ENCODE measurements at regions not wholly inside any gene's neighbourhood (a gene's known extent, or its start where the extent isn't known, plus 50 kb on each side); places are given as distances from the start of the nearest gene placed in this dataset.

GRCh38 chr1:203402629-203403337 is 51.9 kb upstream of the FMOD start (continued):
- TF ChIP-seq ZNF318 (IDR thresholded peaks at IDR 0.05; ENCODE audit: borderline replicate concordance in 1 of 2, low read depth in 1 of 2) (peak in 1 of 2 experiments; percentile 40; a peak in 1 of 4 replicates), CEBPG (CRISPR knock-in tag; IDR thresholded peaks at IDR 0.05) (no peak), CEBPG (tag; conservative IDR thresholded peaks at IDR 0.05 in 1 of 2, IDR thresholded peaks at IDR 0.05 in 1 of 2) (peak; percentile 77 to 87), ZHX1 (conservative IDR thresholded peaks at IDR 0.05; ENCODE audit: low read length) (no peak), PHF8 (IDR thresholded peaks at IDR 0.05; ENCODE audit: borderline replicate concordance, low read length) (no peak), E2F3 (CRISPR knock-in tag; IDR thresholded peaks at IDR 0.05) (no peak), ATF3 (IDR thresholded peaks at IDR 0.05) (peak; percentile 83), ATF3 (CRISPR knock-in tag; conservative IDR thresholded peaks at IDR 0.05) (no peak), KDM4B (IDR thresholded peaks at IDR 0.05; ENCODE audit: borderline replicate concordance in 2 of 2, low read depth in 1 of 2) (no peak)
- TF ChIP-seq, protein P1, sequence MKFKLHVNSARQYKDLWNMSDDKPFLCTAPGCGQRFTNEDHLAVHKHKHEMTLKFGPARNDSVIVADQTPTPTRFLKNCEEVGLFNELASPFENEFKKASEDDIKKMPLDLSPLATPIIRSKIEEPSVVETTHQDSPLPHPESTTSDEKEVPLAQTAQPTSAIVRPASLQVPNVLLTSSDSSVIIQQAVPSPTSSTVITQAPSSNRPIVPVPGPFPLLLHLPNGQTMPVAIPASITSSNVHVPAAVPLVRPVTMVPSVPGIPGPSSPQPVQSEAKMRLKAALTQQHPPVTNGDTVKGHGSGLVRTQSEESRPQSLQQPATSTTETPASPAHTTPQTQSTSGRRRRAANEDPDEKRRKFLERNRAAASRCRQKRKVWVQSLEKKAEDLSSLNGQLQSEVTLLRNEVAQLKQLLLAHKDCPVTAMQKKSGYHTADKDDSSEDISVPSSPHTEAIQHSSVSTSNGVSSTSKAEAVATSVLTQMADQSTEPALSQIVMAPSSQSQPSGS (CRISPR knock-in tag; IDR thresholded peaks at IDR 0.05), result no peak
